ENCODE measurements at regions not wholly inside any gene's neighbourhood (a gene's known extent, or its start where the extent isn't known, plus 50 kb on each side); places are given as distances from the start of the nearest gene placed in this dataset.
"Not testable (repeated sequence)": the region's sequence is repeated elsewhere in the genome, so short reads cannot be mapped to it uniquely, and the experiment has no call there.

DNA sequence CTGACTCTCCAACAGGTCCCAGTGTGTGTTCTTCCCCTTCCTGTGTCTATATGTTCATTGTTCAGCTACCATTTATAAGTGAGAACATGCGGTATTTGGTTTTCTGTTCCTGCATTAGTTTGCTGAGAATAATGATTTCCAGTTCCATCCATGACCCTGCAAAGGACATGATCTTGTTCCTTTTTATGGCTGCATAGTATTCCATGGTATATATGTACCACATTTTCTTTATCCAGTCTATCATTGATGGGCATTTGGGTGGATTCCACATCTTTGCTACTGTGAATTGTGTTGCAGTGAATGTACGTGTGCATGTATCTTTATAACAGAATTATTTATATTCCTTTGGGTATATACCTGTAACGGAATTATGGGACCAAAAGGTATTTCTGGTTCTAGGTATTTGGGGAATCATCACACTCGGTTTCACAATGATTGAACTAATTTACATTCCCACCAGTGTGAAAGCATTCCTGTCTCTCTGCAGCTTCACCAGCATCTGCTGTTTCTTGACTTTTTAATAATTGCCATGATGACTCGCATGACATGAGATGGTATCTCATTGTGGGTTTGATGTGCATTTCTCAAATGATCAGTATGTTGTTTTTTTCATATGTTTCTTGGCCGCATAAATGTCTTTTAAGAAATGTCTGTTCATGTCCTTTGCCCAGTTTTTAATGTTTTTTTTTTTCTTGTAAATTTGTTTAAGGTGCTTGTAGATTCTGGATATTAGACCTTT, 60.2 kb downstream of the LSMEM1 start:
- DNase-seq, result peak; percentile 41

- DNase-seq, result peak; percentile 32
Measured at GRCh38 chr7:112546723-112547513, 66.1 kb downstream of the LSMEM1 start.

DNA sequence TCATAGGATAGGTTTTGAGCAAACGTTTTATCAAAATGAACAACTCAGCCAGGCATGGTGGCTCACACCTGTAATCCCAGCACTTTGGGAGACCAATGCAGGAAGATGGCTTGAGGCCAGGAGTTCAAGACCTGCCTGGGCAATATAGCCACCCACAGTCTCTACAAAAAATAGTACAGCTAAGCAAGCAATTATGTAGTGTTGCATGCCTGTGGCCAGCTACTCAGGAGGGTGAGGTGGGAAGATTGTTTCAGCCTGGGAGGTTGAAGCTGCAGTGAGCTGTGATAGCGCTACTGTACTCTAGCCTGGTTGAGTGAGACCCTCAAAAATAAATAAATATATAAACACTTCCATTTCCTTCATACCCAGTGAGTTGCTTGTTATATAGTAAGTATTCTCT, 67.1 kb downstream of the LSMEM1 start:
- peak; percentile 35 for DNase-seq

DNA sequence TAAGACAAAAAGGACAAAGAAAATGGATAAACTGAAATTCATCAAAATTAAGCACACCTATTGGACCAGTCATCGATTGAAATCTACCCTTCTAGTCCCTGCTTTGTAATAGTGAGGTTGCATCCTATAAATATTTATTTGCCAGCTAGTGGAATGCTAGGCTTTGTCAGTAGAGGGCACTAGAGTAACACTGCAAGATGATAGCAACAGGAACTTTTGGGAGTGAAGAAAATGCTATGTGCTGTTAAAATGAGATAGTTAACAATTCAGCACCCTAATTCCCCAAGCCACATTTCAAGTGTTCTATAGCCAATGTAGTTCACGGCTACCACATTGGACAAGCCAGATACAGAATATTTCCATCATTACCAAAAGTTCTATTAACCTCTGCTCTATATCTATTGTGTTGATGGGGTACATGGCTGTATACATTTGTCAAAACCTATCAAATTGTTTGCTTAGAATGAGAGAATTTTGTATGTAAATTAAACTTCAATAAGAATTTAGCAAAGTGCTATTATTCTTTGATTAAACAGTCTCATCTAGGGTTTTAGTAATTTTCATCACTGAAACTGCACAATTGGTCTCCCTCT, 69.8 kb downstream of the LSMEM1 start:
- peak; percentile 69 for DNase-seq

- DNase-seq, result not testable (repeated sequence)
Measured at GRCh38 chr7:112551521-112551920, 70.7 kb downstream of the LSMEM1 start.

GRCh38 chr7:112554591-112554990, 73.8 kb downstream of the LSMEM1 start:
- DNase-seq, result no peak

- DNase-seq, result no peak
Measured at GRCh38 chr7:112556633-112557032, 75.8 kb downstream of the LSMEM1 start.

- DNase-seq, result no peak
Measured at GRCh38 chr7:112566442-112567324, 85.9 kb downstream of the LSMEM1 start.

DNA sequence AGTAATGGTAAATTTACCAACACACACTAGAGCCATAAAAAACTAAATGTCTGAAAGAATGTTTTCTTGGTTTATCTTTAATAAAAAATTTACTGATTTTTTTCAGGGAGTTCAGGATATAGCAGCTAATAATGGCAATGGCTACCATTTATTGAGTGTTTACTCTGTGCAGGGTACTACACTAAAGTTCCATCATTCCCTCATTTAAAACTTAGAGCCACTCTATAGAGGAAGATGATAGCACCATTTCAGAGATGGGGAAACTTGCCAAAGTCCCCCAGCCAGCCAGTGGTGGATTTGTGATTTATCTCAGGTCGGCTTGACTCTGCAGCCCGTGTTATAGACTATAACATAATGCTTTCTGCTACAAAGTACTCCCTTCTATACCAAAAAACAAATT, 86.6 kb downstream of the LSMEM1 start:
- no peak for DNase-seq

- no peak for DNase-seq
Measured at GRCh38 chr7:112571852-112572607, 91.2 kb downstream of the LSMEM1 start.

GRCh38 chr7:112572669-112573301, 92.0 kb downstream of the LSMEM1 start:
- DNase-seq, result no peak

GRCh38 chr7:112573302-112574039, 92.7 kb downstream of the LSMEM1 start:
- DNase-seq, result no peak

DNA sequence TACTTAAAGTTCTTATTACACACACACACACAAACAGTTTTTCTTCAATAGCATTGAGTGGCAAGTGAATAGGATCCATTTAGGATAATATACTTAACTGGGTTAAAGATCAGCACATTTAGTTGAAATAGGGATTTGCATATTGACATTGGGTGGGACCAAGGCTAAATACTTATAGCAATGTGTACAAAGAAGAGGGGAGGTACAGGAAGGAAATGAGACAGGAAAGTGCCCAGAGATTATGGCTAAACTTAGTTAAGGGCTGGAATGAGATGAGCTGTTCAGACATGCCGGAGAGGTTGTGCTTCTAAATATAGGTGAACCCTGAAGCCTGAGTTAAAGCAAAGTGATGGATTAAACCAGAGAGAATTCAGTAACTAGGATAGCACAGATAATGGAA, 95.1 kb downstream of the LSMEM1 start:
- no peak for DNase-seq

- no peak for DNase-seq
Measured at GRCh38 chr7:112579388-112579787, 98.6 kb downstream of the LSMEM1 start.

DNA sequence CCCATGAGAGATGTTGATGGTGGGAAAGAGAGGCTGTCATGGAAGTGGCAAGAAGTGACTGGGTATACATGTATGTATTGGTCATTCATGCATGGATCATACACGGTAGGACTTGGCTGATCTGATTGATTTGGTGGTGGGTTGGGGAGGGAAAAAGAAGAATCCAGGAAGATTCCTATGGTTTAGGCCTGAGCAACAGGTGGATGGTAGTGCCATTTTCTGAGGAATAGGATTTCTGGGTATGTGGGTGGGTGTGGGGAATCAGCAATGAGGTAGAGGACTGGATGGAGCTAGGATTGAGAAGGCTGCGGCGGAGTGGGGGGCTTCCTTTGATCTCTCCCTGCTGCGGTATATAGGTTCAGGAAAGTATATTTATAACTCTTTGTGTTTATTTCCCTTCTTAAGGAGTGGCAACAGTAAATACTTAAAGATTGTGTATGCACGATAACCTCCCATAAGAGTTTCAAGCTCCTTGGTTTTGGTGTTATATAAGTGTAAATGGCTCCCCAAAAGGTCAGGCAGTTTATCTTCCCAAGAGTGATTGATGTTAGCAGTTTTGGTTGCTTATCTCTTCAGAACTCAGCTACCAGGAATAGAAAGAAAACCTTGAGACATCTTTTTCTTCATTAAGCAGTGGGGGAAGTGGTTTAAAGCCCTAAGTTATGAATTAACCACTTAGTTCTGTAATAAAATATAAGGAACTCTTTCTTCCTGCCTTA, 100.1 kb downstream of the LSMEM1 start:
- no peak for DNase-seq

DNA sequence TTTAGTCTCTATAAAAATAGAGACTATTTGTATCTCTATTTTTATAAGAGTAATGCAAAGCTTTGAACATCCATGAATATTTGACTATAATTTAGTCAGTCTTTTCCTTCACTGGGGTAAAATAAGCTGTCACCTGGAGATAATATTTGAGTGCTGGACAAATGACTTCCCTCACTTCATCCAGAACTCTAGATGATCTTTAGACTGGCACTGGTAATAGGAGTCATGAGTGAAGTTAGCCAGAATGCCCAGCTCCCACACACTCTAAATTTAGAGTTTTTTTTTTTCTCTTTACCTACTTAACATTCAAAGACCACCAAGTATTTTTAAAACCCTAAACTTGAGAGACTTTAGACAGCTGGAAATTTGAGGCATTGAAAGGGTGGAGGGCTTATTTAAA, 100.7 kb downstream of the LSMEM1 start:
- no peak for DNase-seq

DNA sequence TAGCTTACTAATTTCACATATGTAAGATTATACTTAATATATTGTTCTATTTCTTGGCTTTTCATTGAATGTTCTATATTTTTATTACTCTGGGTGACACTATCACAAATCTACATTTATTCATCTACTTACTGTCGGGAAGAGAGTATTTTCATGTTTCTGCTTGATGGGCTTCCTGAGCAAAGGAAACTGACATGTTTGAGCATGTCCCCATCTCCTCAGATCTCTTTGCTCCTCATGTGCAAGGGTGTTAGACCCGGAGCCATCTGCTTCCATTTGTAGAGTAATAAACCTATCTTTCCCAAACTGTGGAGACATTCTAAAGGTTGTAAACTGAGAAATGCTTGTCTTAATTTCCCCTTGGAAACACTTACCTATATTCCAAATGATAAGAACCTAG, 103.5 kb downstream of the LSMEM1 start:
- no peak for DNase-seq

DNA sequence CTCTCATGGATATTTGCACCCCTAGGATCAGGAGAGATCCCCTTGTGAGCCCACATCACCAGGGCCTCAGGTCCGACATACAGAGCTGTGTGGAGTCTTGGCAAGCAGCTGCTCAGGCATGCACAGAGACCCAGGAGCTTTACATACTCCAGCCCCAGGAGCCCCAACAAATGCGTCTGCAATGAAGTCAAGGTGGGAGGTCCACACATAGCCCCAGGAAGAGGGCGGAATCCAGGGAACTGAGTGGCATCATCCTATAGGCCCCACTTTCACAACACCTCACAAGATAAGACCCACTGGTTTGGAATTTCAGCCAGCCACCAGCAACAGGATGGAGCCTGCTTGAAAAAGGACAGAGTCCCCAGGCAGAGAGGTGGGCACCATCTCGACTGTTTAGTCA, 106.7 kb downstream of the LSMEM1 start:
- DNase-seq, result no peak

- not testable (repeated sequence) for DNase-seq
Measured at GRCh38 chr7:112592565-112593263, 111.9 kb downstream of the LSMEM1 start.
